GM19397 (cell line): ENCODE measurements at regions not wholly inside any gene's neighbourhood (a gene's known extent, or its start where the extent isn't known, plus 50 kb on each side); places are given as distances from the start of the nearest gene placed in this dataset.
"Not testable (repeated sequence)": the region's sequence is repeated elsewhere in the genome, so short reads cannot be mapped to it uniquely, and the experiment has no call there.

Experiments used
- ATAC-seq: cut with Tn5 transposase; IDR thresholded peaks from one replicate; pipeline ENCODE4 v1.9.1; 2021; ENCODE audit warnings: mild to moderate bottlenecking, moderate library complexity; ENCODE audit not compliant: unreplicated experiment

- ATAC-seq, result no peak
These were observed 343.4 kb upstream of the PRICKLE1 start for GRCh38 chr12:42932936-42933335.

- ATAC-seq, result no peak
These were observed 336.7 kb upstream of the PRICKLE1 start for GRCh38 chr12:42926232-42926631.

GRCh38 chr12:42924482-42924881 is 334.9 kb upstream of the PRICKLE1 start:
- no peak for ATAC-seq

GRCh38 chr12:42923583-42923982 is 334.0 kb upstream of the PRICKLE1 start:
- ATAC-seq, result no peak

- ATAC-seq, result no peak
These were observed 333.6 kb upstream of the PRICKLE1 start for GRCh38 chr12:42923156-42923555.

GRCh38 chr12:42922505-42922850 is 332.9 kb upstream of the PRICKLE1 start:
- ATAC-seq, result no peak

GRCh38 chr12:42921741-42922504 is 332.4 kb upstream of the PRICKLE1 start:
- no peak for ATAC-seq

GRCh38 chr12:42919691-42920090 is 330.1 kb upstream of the PRICKLE1 start:
- no peak for ATAC-seq

GRCh38 chr12:42918443-42918842 is 328.9 kb upstream of the PRICKLE1 start:
- ATAC-seq, result no peak

- ATAC-seq, result no peak
These were observed 326.6 kb upstream of the PRICKLE1 start for GRCh38 chr12:42916143-42916542.

- ATAC-seq, result no peak
These were observed 325.9 kb upstream of the PRICKLE1 start for GRCh38 chr12:42915426-42915825.

- no peak for ATAC-seq
These were observed 322.8 kb upstream of the PRICKLE1 start for GRCh38 chr12:42912367-42912766.

GRCh38 chr12:42910656-42911055 is 321.1 kb upstream of the PRICKLE1 start:
- no peak for ATAC-seq

- no peak for ATAC-seq
These were observed 319.2 kb upstream of the PRICKLE1 start for GRCh38 chr12:42908712-42909111.

- not testable (repeated sequence) for ATAC-seq
These were observed 317.3 kb upstream of the PRICKLE1 start for GRCh38 chr12:42906801-42907200.

GRCh38 chr12:42905419-42905705 is 315.8 kb upstream of the PRICKLE1 start:
- no peak for ATAC-seq

- no peak for ATAC-seq
These were observed 315.3 kb upstream of the PRICKLE1 start for GRCh38 chr12:42904683-42905418.

- ATAC-seq, result no peak
These were observed 314.2 kb upstream of the PRICKLE1 start for GRCh38 chr12:42903736-42904135.

GRCh38 chr12:42902001-42902400 is 312.5 kb upstream of the PRICKLE1 start:
- ATAC-seq, result no peak

GRCh38 chr12:42893803-42894202 is 304.3 kb upstream of the PRICKLE1 start:
- no peak for ATAC-seq

- ATAC-seq, result no peak
These were observed 303.4 kb upstream of the PRICKLE1 start for GRCh38 chr12:42892702-42893551.

GRCh38 chr12:42887657-42888056 is 298.1 kb upstream of the PRICKLE1 start:
- no peak for ATAC-seq
